Stimulated activated CD8-positive, alpha-beta memory T cell treated with anti-CD3 and anti-CD28 coated beads, Interleukin-4, amount 100 ng/mL, for 24 hours (primary cell): ENCODE measurements at regions not wholly inside any gene's neighbourhood (a gene's known extent, or its start where the extent isn't known, plus 50 kb on each side); places are given as distances from the start of the nearest gene placed in this dataset.
"Not testable (repeated sequence)": the region's sequence is repeated elsewhere in the genome, so short reads cannot be mapped to it uniquely, and the experiment has no call there.

Experiments
- DNase-seq: peaks from one replicate; pipeline ENCODE4 v3.0.0-alpha.2; 2020; ENCODE audit warnings: low read depth

DNA sequence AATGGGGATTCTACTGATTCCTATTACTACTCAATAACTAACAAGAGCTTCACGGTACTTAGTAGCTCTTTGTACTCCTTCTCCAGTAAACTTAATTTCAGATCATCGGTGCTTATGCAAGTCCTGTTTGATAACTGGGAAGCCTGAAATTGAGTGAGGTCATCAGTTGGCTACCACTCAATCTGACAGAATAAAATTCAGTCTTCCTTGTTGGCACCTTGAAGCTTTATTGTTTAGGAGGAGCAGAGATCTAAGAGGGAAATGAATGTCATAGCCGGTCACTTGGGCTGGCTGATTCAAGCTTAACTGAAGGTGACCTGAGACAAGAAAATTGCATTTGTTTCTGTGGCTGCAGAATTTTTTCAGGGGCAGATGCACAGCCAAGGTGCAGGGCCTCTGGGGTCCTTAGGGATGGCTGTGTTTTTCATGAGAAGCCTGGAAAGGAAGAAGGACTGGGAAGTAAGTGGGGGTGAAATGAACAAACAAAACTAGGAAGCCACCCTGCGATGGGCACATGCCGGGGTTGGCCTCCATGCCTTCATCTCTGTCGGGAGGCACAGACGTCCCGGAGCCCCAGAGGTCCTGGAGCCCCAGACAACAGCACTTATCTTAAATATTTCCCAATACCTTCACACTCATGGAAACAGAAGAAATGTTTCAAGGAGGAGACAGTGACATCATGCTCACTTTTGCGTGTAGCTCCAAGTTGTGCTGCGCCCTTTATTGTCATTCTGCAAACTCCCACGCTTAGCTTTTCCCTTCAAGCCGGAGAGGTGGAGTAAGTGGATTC, 85.0 kb upstream of the KIF5B start:
- no peak for DNase-seq

DNA sequence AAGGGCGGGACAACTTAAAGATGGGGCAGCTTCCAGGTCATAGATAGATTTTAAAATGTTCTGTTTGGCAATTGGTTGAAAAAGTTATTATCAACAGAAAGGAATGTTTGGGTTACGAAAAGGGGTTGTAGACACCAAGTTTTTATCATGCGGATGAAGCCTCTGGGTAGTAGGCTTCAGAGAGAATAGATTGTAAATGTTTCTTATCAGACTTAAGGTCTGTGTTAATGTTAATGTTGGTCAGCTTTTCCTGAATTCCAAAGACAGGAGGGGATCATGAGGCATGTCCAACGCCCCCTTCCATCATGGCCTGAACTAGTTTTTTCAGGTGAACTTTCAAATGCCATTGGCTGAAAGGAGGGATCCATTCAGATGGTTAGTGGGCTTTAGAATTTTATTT, 84.2 kb upstream of the KIF5B start:
- DNase-seq, result no peak

GRCh38 chr10:32139223-32140073, 83.2 kb upstream of the KIF5B start:
- no peak for DNase-seq

- not testable (repeated sequence) for DNase-seq
These were observed 80.7 kb upstream of the KIF5B start for GRCh38 chr10:32136927-32137326.

GRCh38 chr10:32135796-32136195, 79.6 kb upstream of the KIF5B start:
- not testable (repeated sequence) for DNase-seq

DNA sequence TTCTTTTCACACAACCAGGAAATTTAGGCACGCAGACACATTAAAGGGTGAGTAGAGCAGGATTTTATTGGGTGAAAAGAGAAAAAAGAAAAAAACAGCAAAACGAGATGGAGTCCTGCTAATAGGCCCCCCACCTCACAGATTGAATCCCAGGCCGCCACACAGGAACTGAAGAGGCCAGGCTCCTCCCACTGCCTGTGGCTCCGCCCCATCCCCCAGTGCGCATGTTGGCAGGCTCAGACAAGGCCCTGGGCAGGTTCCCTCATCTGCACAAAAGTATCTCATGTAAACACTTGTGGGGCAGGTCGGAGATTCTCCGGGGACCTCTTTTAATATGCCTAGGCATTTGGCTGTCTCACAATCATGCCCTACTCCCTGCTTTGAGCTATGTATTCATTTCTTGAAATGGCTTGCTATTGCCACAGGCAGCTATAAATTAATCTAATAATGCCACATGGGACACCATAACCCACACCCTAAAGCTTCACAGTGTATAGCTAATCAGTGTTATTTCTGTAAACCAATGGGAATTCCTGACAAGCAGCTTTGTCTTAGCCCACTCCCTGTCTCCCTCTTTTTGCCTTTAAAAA, 76.2 kb upstream of the KIF5B start:
- no peak for DNase-seq

- DNase-seq, result no peak
These were observed 75.2 kb upstream of the KIF5B start for GRCh38 chr10:32131388-32131787.

DNA sequence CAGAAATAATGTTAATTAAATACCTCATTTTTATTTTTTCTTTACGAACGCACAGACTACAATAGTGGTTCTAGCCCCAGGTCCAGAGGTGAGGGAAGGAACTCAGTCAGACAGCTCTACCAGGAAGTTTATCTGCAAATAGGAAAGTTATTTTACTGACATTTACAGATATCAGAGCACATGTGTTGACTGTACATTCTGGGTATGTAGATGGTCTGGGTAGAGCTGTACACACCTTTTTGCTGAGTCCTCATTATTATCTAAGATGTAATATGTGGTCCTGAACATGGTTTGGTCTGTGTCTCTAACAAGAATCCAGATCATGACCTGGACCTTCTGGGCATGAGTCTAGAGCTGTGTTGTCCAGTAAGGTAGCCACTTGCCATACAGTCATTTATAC, 74.6 kb upstream of the KIF5B start:
- no peak for DNase-seq

DNA sequence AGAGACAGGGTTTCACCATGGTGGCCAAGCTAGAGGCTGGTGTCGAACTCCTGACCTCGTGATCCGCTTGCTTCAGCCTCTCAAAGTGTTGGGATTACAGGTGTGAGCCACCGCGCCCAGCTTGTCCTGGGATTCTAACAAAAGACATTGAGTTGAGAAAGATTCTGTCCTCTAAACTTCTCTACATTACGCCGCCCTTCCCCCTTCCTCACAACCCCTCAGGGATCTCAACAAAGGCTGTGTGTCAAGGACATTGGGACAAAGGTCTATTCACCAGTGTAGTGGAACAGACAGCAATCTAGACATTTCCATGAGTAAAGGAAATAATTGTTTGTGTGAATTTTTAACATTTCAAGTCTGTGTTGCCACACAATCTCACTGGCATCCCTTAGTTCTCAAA, 68.8 kb upstream of the KIF5B start:
- no peak for DNase-seq

- no peak for DNase-seq
These were observed 66.8 kb upstream of the KIF5B start for GRCh38 chr10:32123021-32123420.

DNA sequence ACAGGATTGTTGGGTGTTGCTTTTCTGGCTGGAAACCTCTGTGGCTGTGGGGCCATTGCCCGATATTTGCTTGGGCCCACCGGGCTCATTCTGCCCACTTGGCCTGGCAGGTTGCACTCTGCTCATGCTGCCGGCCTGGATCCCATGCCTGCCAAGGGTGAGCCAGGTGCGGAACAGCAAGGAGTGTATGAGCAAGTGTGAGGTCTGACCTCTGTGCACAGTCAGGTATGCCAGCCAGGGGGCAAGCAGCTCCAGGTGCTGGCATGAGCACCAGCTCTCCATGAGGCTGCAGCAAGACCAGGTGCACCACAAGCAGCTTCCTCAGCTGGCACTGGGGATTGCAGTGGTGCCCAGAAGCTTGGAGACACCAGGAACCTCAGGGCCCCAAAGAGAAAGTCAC, 65.4 kb upstream of the KIF5B start:
- DNase-seq, result no peak

GRCh38 chr10:32120147-32120546, 63.9 kb upstream of the KIF5B start:
- DNase-seq, result no peak

GRCh38 chr10:32114508-32114907, 58.3 kb upstream of the KIF5B start:
- no peak for DNase-seq

DNA sequence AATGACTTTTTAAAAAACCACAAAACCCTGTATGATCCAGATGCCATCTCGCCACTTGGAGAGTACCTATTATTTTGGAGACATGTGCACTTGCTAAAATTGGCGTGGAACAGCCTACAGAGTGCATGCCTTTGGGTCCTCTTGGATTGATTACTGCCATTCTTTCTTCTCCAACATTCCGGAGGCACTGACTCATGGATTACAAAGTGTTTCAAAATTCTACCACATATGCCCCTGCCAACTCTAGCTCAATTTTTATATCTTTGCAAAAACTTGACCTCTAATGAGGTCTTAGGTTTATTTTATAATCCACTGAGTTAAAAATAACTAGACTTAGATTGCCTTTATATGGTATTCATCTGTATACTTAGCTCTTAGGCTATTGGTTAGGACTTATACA, 55.8 kb upstream of the KIF5B start:
- no peak for DNase-seq

DNA sequence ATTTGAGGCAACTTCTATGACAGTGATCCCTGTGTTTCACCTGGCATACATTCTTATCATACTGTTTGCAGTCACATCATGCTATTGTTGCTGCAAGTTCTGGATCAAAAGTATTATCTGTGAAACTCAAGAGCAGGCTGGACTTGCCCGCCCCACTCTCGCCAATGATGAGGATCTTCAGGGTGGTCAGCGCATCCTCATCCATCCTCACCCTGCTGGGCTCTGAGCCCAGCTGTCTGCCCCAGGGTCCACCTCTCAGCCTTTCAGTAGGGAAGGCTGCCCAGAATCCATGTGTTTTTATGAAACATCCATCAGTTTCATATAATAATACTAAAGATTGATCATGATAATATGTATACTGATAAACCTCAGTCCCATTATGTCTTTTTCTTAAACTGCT, 55.4 kb upstream of the KIF5B start:
- DNase-seq, result no peak

- no peak for DNase-seq
These were observed 54.6 kb upstream of the KIF5B start for GRCh38 chr10:32110790-32111189.

GRCh38 chr10:32109603-32110002, 53.4 kb upstream of the KIF5B start:
- DNase-seq, result no peak
